Lower lobe of right lung (tissue), 2 donors: ENCODE measurements at regions not wholly inside any gene's neighbourhood (a gene's known extent, or its start where the extent isn't known, plus 50 kb on each side); places are given as distances from the start of the nearest gene placed in this dataset.

Experiments used
- ATAC-seq, 2 donors: fragments of 200-7000 bp; cut with Tn5 transposase; one replicate each; pipeline ENCODE4 v1.9.1; 2020 to 2022; ENCODE audit warnings: mild to moderate bottlenecking in 2 of 2, moderate library complexity in 2 of 2
- DNase-seq: peaks from one replicate; pipeline ENCODE4 v3.0.0-alpha.2; 2020
- H3K27ac ChIP-seq: fragments of 200-600 bp; one replicate; pipeline ENCODE4 v1.8.0; 2022
- H3K27me3 ChIP-seq: fragments of 200-600 bp; one replicate; pipeline ENCODE4 v1.8.0; 2022; ENCODE audit warnings: low read depth
- H3K36me3 ChIP-seq: fragments of 200-600 bp; one replicate; pipeline ENCODE4 v1.8.0; 2022; ENCODE audit warnings: mild to moderate bottlenecking
- H3K4me1 ChIP-seq: fragments of 200-600 bp; one replicate; pipeline ENCODE4 v1.8.0; 2022
- H3K4me3 ChIP-seq: fragments of 200-600 bp; one replicate; pipeline ENCODE4 v1.8.0; 2022; ENCODE audit warnings: mild to moderate bottlenecking
- H3K9me3 ChIP-seq: fragments of 200-600 bp; one replicate; pipeline ENCODE4 v1.8.0; 2022
- CTCF ChIP-seq: fragments of 200-600 bp; IDR thresholded peaks from one replicate; pipeline ENCODE4 v1.8.0; 2022; ENCODE audit warnings: antibody characterized with exemption, mild to moderate bottlenecking
- intact Hi-C: fragments of 100-400 bp; cut with DNase I; formaldehyde crosslinking; loops from one replicate; pipeline ENCODE4 v1.11.0; 2022
- donor health status: DM: no; HTN: yes; CAD: no; lungs with severe emphysema.

DNA sequence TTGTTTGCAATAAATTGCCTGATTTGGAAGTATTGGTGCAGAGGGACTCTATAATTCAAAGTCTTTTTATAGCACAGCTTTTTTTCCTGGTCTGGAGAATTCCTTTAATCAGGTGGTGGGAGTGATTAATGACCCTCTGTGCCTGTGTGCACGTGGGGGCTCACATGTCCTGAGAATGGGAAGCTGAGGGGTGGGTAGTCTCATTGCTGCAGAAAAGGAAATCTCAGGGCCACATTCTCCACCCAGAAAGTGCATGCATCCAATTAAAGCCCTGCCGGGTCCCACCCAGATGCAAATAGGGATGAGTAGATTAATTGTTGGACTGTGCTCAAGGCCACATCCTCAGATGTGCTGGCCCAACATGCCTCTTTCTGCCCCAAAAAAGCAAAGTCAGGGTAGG lies 324.7 kb downstream of the CXCL12 start:
- Histone ChIP-seq H3K36me3 (no peaks in the 10 kb centered on the region), H3K27ac (no peak overlapping the region), H3K9me3 (no peaks in the 10 kb centered on the region), H3K27me3 (no peaks in the 10 kb centered on the region), H3K4me1 (peaks cover 1% of the 10 kb centered on the region), H3K4me3 (no peak overlapping the region)
- TF ChIP-seq CTCF = no peak
- intact Hi-C loops = no loop called here
- DNase-seq (no peak), ATAC-seq (no peak)

DNA sequence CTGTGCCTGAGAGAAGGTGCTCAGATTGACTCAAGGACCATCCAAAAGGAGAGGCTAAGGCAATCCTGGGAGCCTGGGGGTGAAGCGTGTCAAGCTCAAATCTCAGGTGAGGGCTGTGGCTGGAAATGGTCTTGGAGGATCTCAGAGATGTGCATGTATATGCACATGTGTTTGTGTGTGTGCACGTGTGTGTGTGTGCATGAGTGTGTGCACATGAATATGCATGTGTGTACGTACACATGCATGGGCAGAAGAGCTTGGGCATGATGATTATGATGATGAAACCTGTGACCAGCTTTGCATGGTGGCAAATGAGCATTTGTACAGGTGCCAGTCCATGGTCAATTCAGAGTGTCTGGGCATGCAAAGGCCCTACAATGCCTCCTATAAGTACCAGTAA lies 326.6 kb downstream of the CXCL12 start:
- H3K27me3 ChIP-seq = no peaks in the 10 kb centered on the region
- DNase-seq (no peak), ATAC-seq (no peak)
- H3K27ac ChIP-seq = no peak overlapping the region
- TF ChIP-seq CTCF = no peak
- intact Hi-C loops = no loop called here
- no peaks in the 10 kb centered on the region for H3K9me3 ChIP-seq
- no peaks in the 10 kb centered on the region for H3K4me1 ChIP-seq
- H3K4me3 ChIP-seq = no peak overlapping the region
- H3K36me3 ChIP-seq = no peaks in the 10 kb centered on the region

- H3K4me1 ChIP-seq = no peaks in the 10 kb centered on the region
- H3K36me3 ChIP-seq = no peaks in the 10 kb centered on the region
- intact Hi-C loops = no loop called here
- TF ChIP-seq CTCF = no peak
- DNase-seq (no peak), ATAC-seq (no peak)
- H3K4me3 ChIP-seq = no peak overlapping the region
- no peak overlapping the region for H3K27ac ChIP-seq
- H3K27me3 ChIP-seq = no peaks in the 10 kb centered on the region
- no peaks in the 10 kb centered on the region for H3K9me3 ChIP-seq
Observed at GRCh38 chr10:44056967-44057805, 327.7 kb downstream of the CXCL12 start.

GRCh38 chr10:44056206-44056605 lies 328.7 kb downstream of the CXCL12 start:
- Histone ChIP-seq H3K36me3 (no peaks in the 10 kb centered on the region), H3K4me3 (no peak overlapping the region), H3K27me3 (no peaks in the 10 kb centered on the region), H3K9me3 (no peaks in the 10 kb centered on the region), H3K27ac (no peak overlapping the region), H3K4me1 (no peaks in the 10 kb centered on the region)
- DNase-seq (no peak), ATAC-seq (no peak)
- intact Hi-C loops = no loop called here
- TF ChIP-seq CTCF = no peak

DNA sequence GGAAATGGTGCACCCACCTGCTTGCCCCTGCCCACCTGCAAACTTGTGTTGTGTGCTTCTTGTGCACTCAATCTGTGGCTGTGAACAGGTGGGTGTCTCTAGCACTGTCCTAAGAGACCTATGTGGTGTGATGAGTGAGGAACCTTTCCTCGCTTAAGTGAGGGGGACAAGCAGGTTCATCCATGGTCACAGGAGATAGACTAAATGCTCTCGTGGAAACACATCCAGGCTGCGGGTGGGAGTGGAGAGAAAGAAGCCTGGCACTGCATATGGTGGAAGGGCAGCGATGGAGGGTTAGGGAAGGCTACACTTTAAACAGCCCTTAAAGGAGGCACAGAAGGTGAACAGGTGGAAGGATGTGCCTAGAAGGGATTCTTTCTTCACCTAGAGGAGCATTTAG lies 330.9 kb downstream of the CXCL12 start:
- no peaks in the 10 kb centered on the region for H3K4me1 ChIP-seq
- no peak for TF ChIP-seq CTCF
- no peaks in the 10 kb centered on the region for H3K9me3 ChIP-seq
- no peak for ATAC-seq
- no peak overlapping the region for H3K27ac ChIP-seq
- intact Hi-C loops = no loop called here
- H3K36me3 ChIP-seq = no peaks in the 10 kb centered on the region
- no peak for DNase-seq
- no peak overlapping the region for H3K4me3 ChIP-seq
- no peaks in the 10 kb centered on the region for H3K27me3 ChIP-seq
